CD14-positive monocyte (primary cell): ENCODE measurements at regions not wholly inside any gene's neighbourhood (a gene's known extent, or its start where the extent isn't known, plus 50 kb on each side); places are given as distances from the start of the nearest gene placed in this dataset.

ENCODE experiments used
- DNase-seq, 3 donors: peaks; one replicate each; pipeline ENCODE4 v3.0.0-alpha.2; 2011 to 2022
- H2AFZ ChIP-seq: 2 replicates; pipeline ENCODE4 v1.6.0; 2012; ENCODE audit warnings: mild to moderate bottlenecking, low read depth, low read length, inconsistent platforms; ENCODE audit not compliant: insufficient read depth, poor library complexity, severe bottlenecking
- H3K27ac ChIP-seq, 2 donors: 1 replicate in 1 of 2; 2 replicates in 1 of 2; pipeline ENCODE4 v1.5.1; 2012 to 2013; ENCODE audit warnings: low read length in 2 of 2, control low read depth in 1 of 2, inconsistent platforms in 1 of 2, low read depth in 1 of 2, mild to moderate bottlenecking in 1 of 2
- H3K27me3 ChIP-seq, 2 donors: one replicate each; pipeline versions ENCODE4 v1.6.0 to v1.6.1; 2011 to 2013; ENCODE audit warnings: low read length in 2 of 2; ENCODE audit not compliant: control insufficient read depth in 2 of 2, insufficient read depth in 2 of 2
- H3K36me3 ChIP-seq, 2 donors: replicated peaks in 1 of 2; 1 replicate in 1 of 2; 2 replicates in 1 of 2; pipeline versions ENCODE4 v1.5.1 to v1.6.1; 2012 to 2013; ENCODE audit warnings: low read length in 2 of 2, control low read depth in 1 of 2, inconsistent platforms in 1 of 2, mild to moderate bottlenecking in 1 of 2; ENCODE audit not compliant: insufficient read depth in 2 of 2, control insufficient read depth in 1 of 2
- H3K4me1 ChIP-seq, 2 donors: 1 replicate in 1 of 2; 2 replicates in 1 of 2; pipeline versions ENCODE4 v1.5.1 to v1.6.1; 2012 to 2013; ENCODE audit warnings: low read length in 2 of 2, control low read depth in 1 of 2, inconsistent platforms in 1 of 2, mild to moderate bottlenecking in 1 of 2, moderate library complexity in 1 of 2; ENCODE audit not compliant: insufficient read depth in 2 of 2, control insufficient read depth in 1 of 2
- H3K4me2 ChIP-seq: replicated peaks from 2 replicates; pipeline ENCODE3; 2012; ENCODE audit warnings: low read length, moderate library complexity, mild to moderate bottlenecking; ENCODE audit not compliant: poor library complexity, severe bottlenecking; ENCODE audit errors: extremely low read depth
- H3K4me3 ChIP-seq, 3 experiments: fragments of 200-600 bp in 1 of 3; sonication (generic) in 1 of 3; replicated peaks in 1 of 3; 1 replicate in 2 of 3; 2 replicates in 1 of 3; pipeline ENCODE4 v1.5.1; 2011 to 2013; ENCODE audit warnings: low read length in 3 of 3, mild to moderate bottlenecking in 3 of 3, control low read depth in 2 of 3, low read depth in 2 of 3, inconsistent platforms in 1 of 3, moderate library complexity in 1 of 3
- H3K79me2 ChIP-seq: 2 replicates; pipeline ENCODE4 v1.6.0; 2012; ENCODE audit warnings: mild to moderate bottlenecking, control low read depth, inconsistent platforms, low read length, moderate library complexity; ENCODE audit not compliant: insufficient read depth
- H3K9ac ChIP-seq: 2 replicates; pipeline ENCODE4 v1.6.0; 2017; ENCODE audit warnings: low read length, mild to moderate bottlenecking; ENCODE audit not compliant: insufficient read depth, poor library complexity, severe bottlenecking
- H3K9me3 ChIP-seq, 2 donors: replicated peaks in 1 of 2; 1 replicate in 1 of 2; 2 replicates in 1 of 2; pipeline versions ENCODE4 v1.5.1 to v1.6.1; 2012 to 2013; ENCODE audit warnings: low read length in 2 of 2, control low read depth in 1 of 2; ENCODE audit not compliant: control insufficient read depth in 1 of 2, insufficient read depth in 1 of 2
- H4K20me1 ChIP-seq: 2 replicates; pipeline ENCODE4 v1.6.0; 2012; ENCODE audit warnings: mild to moderate bottlenecking, low read length, control low read depth, moderate library complexity; ENCODE audit not compliant: insufficient read depth
- H3K27ac Mint-ChIP-seq, 7 donors: one replicate each; pipeline ENCODE4 v1.8.0; 2020; ENCODE audit warnings: mild to moderate bottlenecking in 7 of 7, mixed read lengths in 7 of 7, moderate library complexity in 6 of 7, inconsistent platforms in 2 of 7
- H3K27me3 Mint-ChIP-seq, 3 donors: one replicate each; pipeline ENCODE4 v1.8.0; 2021 to 2022; ENCODE audit warnings: low read depth in 3 of 3, mild to moderate bottlenecking in 3 of 3, mixed read lengths in 3 of 3, moderate library complexity in 3 of 3, inconsistent platforms in 1 of 3
- H3K36me3 Mint-ChIP-seq, 2 donors: one replicate each; pipeline ENCODE4 v1.8.0; 2020; ENCODE audit warnings: mixed read lengths in 2 of 2, inconsistent platforms in 1 of 2, mild to moderate bottlenecking in 1 of 2
- H3K4me1 Mint-ChIP-seq: one replicate; pipeline ENCODE4 v1.8.0; 2020; ENCODE audit warnings: mild to moderate bottlenecking, mixed read lengths
- H3K4me3 Mint-ChIP-seq, 2 donors: one replicate each; pipeline ENCODE4 v1.8.0; 2020; ENCODE audit warnings: mild to moderate bottlenecking in 2 of 2, mixed read lengths in 2 of 2, moderate library complexity in 1 of 2
- H3K9me3 Mint-ChIP-seq, 7 donors: one replicate each; pipeline ENCODE4 v1.8.0; 2020 to 2022; ENCODE audit warnings: mixed read lengths in 7 of 7, mild to moderate bottlenecking in 6 of 7, moderate library complexity in 6 of 7, inconsistent platforms in 2 of 7
- WGBS: methylation state at CpG from one replicate; pipeline ENCODE4 v1.1.5; 2013; ENCODE audit warnings: missing lambda C conversion rate; ENCODE audit not compliant: insufficient coverage; 5-methylcytosine and 5-hydroxymethylcytosine counted together
- intact Hi-C, 2 donors: fragments of 100-400 bp; cut with micrococcal nuclease; formaldehyde crosslinking; loops; one replicate each; pipeline versions ENCODE4 v1.15.0 to v1.15.1; 2023
- TF ChIP-seq, protein P1 (sequence below): fragments of 200-600 bp; IDR thresholded peaks from one replicate; pipeline ENCODE4 v1.8.0; 2022; ENCODE audit warnings: antibody characterized with exemption, mild to moderate bottlenecking

GRCh38 chr2:100198461-100199230, 56.3 kb upstream of the AFF3 start:
- Mint-ChIP-seq H3K4me3 (no peak overlapping the region), H3K4me1 (peaks cover 24% of the 10 kb centered on the region), H3K27me3 (peaks cover 0 to 1% (median 0%) of the 10 kb centered on the region in 3 donors), H3K27ac (no peak overlapping the region), H3K36me3 (peaks cover 0 to 3% of the 10 kb centered on the region in 2 donors), H3K9me3 (peaks cover 0 to 6% (median 1%) of the 10 kb centered on the region in 7 donors)
- no peak overlapping the region for H3K9ac ChIP-seq
- no peak overlapping the region for H2AFZ ChIP-seq
- intact Hi-C loops: no loop called here
- TF ChIP-seq, protein P1, sequence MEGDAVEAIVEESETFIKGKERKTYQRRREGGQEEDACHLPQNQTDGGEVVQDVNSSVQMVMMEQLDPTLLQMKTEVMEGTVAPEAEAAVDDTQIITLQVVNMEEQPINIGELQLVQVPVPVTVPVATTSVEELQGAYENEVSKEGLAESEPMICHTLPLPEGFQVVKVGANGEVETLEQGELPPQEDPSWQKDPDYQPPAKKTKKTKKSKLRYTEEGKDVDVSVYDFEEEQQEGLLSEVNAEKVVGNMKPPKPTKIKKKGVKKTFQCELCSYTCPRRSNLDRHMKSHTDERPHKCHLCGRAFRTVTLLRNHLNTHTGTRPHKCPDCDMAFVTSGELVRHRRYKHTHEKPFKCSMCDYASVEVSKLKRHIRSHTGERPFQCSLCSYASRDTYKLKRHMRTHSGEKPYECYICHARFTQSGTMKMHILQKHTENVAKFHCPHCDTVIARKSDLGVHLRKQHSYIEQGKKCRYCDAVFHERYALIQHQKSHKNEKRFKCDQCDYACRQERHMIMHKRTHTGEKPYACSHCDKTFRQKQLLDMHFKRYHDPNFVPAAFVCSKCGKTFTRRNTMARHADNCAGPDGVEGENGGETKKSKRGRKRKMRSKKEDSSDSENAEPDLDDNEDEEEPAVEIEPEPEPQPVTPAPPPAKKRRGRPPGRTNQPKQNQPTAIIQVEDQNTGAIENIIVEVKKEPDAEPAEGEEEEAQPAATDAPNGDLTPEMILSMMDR: no peak
- no peaks in the 10 kb centered on the region for H3K79me2 ChIP-seq
- no peak overlapping the region for H3K4me2 ChIP-seq
- no peaks in the 10 kb centered on the region for H3K9me3 ChIP-seq
- H4K20me1 ChIP-seq: no peaks in the 10 kb centered on the region
- H3K27me3 ChIP-seq: no peaks in the 10 kb centered on the region
- no peaks in the 10 kb centered on the region for H3K36me3 ChIP-seq
- H3K4me3 ChIP-seq: no peak overlapping the region
- H3K4me1 ChIP-seq: peaks cover 12 to 15% of the 10 kb centered on the region in 2 donors
- no peak for DNase-seq
- H3K27ac ChIP-seq: no peak overlapping the region
- 91% methylated on average over 8 of the region's 13 CpGs for WGBS

DNA sequence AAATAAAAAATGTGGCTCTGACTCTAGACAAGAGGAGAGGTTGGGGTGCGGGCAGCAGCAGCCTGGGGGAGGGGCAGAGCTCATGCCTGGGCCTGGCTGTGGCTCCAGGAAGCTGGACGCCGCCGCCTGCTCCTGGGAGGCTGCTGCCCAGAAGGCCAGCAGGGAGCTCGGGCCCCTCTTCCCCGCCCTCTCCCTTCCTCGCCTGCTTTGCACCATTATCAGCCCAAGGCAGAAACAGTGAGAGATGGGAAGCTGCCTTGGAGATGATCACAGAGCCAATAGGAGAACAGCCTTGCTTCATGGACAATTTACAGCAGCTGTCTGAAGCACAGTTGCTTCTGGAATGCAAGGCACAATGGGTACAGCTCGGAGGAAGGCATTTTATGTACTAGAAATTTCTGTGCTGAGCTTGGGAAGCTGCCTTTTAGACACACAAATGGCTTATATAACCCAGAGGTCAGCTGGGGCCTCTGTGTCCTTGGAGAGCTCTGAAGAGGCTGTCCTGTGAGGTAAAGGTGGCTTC, 55.3 kb upstream of the AFF3 start:
- intact Hi-C loops: no loop called here
- peaks cover 0 to 1% (median 0%) of the 10 kb centered on the region in 3 donors for H3K27me3 Mint-ChIP-seq
- Histone ChIP-seq H4K20me1 (no peaks in the 10 kb centered on the region), H3K27me3 (no peaks in the 10 kb centered on the region), H3K4me1 (peaks cover 22 to 25% of the 10 kb centered on the region in 2 donors), H3K9ac (no peak overlapping the region), H3K79me2 (no peaks in the 10 kb centered on the region), H3K9me3 (no peaks in the 10 kb centered on the region), H2AFZ (no peak overlapping the region), H3K36me3 (no peaks in the 10 kb centered on the region), H3K4me3 (no peak overlapping the region), H3K4me2 (no peak overlapping the region), H3K27ac (no peak overlapping the region)
- H3K4me1 Mint-ChIP-seq: peaks cover 33% of the 10 kb centered on the region
- no peak overlapping the region for H3K27ac Mint-ChIP-seq
- TF ChIP-seq, protein P1: no peak
- peaks cover 0 to 3% of the 10 kb centered on the region in 2 donors for H3K36me3 Mint-ChIP-seq
- WGBS: 100% methylated on average over 2 of the region's 8 CpGs
- no peak overlapping the region for H3K4me3 Mint-ChIP-seq
- H3K9me3 Mint-ChIP-seq: peaks cover 0 to 6% (median 2%) of the 10 kb centered on the region in 7 donors
- DNase-seq: no peak
